ENCODE measurements at regions not wholly inside any gene's neighbourhood (a gene's known extent, or its start where the extent isn't known, plus 50 kb on each side); places are given as distances from the start of the nearest gene placed in this dataset.
A peak's percentile ranks its signal among the peaks of the same experiment; 100 is the strongest.

- H3K4me1 ChIP-seq (ENCODE audit: control insufficient read depth, insufficient read depth, low read length), result no peaks in the 10 kb centered on the region
- no peaks in the 10 kb centered on the region for H3K27me3 ChIP-seq (ENCODE audit: control insufficient read depth, insufficient read depth)
- no peaks in the 10 kb centered on the region for H3K9me3 ChIP-seq (ENCODE audit: control insufficient read depth, low read length)
- 64% methylated on average over 6 of the region's 6 CpGs for WGBS
- ATAC-seq (no peak), DNase-seq (no peak)
- no peak overlapping the region for H3K27ac ChIP-seq (ENCODE audit: low read length)
- H3K4me3 ChIP-seq (ENCODE audit: low read length), result no peak overlapping the region
- intact Hi-C loops (cut with DNase I), result no loop called here
Observed at GRCh38 chr10:62527019-62527827, 153.1 kb downstream of the ZNF365 start.

GRCh38 chr10:62528441-62528840 lies 154.3 kb downstream of the ZNF365 start:
- Histone ChIP-seq H3K4me1 (ENCODE audit: control insufficient read depth, insufficient read depth, low read length) (no peaks in the 10 kb centered on the region), H3K27me3 (ENCODE audit: control insufficient read depth, insufficient read depth) (no peaks in the 10 kb centered on the region), H3K27ac (ENCODE audit: low read length) (no peak overlapping the region), H3K9me3 (ENCODE audit: control insufficient read depth, low read length) (no peaks in the 10 kb centered on the region), H3K4me3 (ENCODE audit: low read length) (no peak overlapping the region)
- intact Hi-C loops (cut with DNase I), result no loop called here
- ATAC-seq (no peak), DNase-seq (no peak)
- 64% methylated on average over 1 of the region's 1 CpG for WGBS

DNA sequence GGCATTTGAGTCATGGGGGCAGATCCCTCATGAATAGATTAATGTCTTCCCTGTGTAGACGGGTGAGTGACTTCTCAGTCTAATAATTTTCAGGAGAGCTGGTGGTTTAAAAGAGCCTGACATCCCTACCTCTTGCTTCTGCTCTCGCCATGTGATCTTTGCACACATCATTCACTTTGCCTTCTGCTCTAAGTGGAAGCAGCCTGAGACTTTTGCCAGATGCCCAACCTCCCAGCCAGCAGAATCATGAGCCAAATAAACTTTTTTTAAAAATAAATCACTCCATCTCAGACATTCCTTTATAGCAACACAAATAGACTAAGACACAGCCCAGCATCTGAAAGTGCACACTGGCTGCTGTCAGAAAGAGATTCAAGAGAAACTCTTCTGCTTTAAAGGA lies 155.2 kb downstream of the ZNF365 start:
- DNase-seq (no peak), ATAC-seq (no peak)
- no peaks in the 10 kb centered on the region for H3K27me3 ChIP-seq (ENCODE audit: control insufficient read depth, insufficient read depth)
- H3K27ac ChIP-seq (ENCODE audit: low read length), result no peak overlapping the region
- H3K4me3 ChIP-seq (ENCODE audit: low read length), result no peak overlapping the region
- H3K9me3 ChIP-seq (ENCODE audit: control insufficient read depth, low read length), result no peaks in the 10 kb centered on the region
- 76% methylated on average over 2 of the region's 2 CpGs for WGBS
- no peaks in the 10 kb centered on the region for H3K4me1 ChIP-seq (ENCODE audit: control insufficient read depth, insufficient read depth, low read length)
- intact Hi-C loops (cut with DNase I), result no loop called here

DNA sequence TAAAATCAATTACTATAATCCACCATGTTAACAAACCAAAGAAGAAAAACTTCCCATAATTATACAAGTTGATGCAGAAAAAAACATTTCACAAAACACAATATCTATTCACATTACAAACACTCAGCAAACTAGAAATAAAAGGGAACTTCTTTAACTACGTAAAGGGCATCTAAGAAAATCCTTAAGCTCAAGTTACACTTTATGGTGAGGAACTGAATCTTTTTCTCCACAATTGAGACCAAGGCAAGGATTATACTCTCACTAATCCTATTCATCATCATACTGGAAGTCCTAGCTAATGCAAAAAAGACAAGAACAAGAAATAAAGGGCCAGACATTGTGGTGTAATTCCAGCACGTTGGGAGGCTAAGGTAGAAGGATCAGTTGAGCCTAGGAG lies 159.9 kb downstream of the ZNF365 start:
- WGBS, result 68% methylated on average over 2 of the region's 2 CpGs
- DNase-seq, result no peak
- H3K27me3 ChIP-seq (ENCODE audit: control insufficient read depth, insufficient read depth), result no peaks in the 10 kb centered on the region
- no peaks in the 10 kb centered on the region for H3K4me1 ChIP-seq (ENCODE audit: control insufficient read depth, insufficient read depth, low read length)
- no peak overlapping the region for H3K27ac ChIP-seq (ENCODE audit: low read length)
- no peak for ATAC-seq
- no peaks in the 10 kb centered on the region for H3K9me3 ChIP-seq (ENCODE audit: control insufficient read depth, low read length)
- H3K4me3 ChIP-seq (ENCODE audit: low read length), result no peak overlapping the region
- intact Hi-C loops (cut with DNase I), result no loop called here

- ATAC-seq, result no peak
- Histone ChIP-seq H3K27ac (ENCODE audit: low read length) (no peak overlapping the region), H3K9me3 (ENCODE audit: control insufficient read depth, low read length) (no peaks in the 10 kb centered on the region), H3K4me3 (ENCODE audit: low read length) (no peak overlapping the region), H3K27me3 (ENCODE audit: control insufficient read depth, insufficient read depth) (no peaks in the 10 kb centered on the region), H3K4me1 (ENCODE audit: control insufficient read depth, insufficient read depth, low read length) (no peaks in the 10 kb centered on the region)
- 82% methylated on average over 6 of the region's 6 CpGs for WGBS
- no peak for DNase-seq
- intact Hi-C loops (cut with DNase I), result no loop called here
Observed at GRCh38 chr10:62538606-62539005, 164.4 kb downstream of the ZNF365 start.

GRCh38 chr10:62540389-62540788 lies 166.2 kb downstream of the ZNF365 start:
- no peak overlapping the region for H3K27ac ChIP-seq (ENCODE audit: low read length)
- WGBS, result 58% methylated on average over 3 of the region's 3 CpGs
- no peak for DNase-seq
- no peak for ATAC-seq
- peaks cover 2% of the 10 kb centered on the region for H3K4me1 ChIP-seq (ENCODE audit: control insufficient read depth, insufficient read depth, low read length)
- no peaks in the 10 kb centered on the region for H3K27me3 ChIP-seq (ENCODE audit: control insufficient read depth, insufficient read depth)
- intact Hi-C loops (cut with DNase I), result no loop called here
- H3K9me3 ChIP-seq (ENCODE audit: control insufficient read depth, low read length), result no peaks in the 10 kb centered on the region
- no peak overlapping the region for H3K4me3 ChIP-seq (ENCODE audit: low read length)

DNA sequence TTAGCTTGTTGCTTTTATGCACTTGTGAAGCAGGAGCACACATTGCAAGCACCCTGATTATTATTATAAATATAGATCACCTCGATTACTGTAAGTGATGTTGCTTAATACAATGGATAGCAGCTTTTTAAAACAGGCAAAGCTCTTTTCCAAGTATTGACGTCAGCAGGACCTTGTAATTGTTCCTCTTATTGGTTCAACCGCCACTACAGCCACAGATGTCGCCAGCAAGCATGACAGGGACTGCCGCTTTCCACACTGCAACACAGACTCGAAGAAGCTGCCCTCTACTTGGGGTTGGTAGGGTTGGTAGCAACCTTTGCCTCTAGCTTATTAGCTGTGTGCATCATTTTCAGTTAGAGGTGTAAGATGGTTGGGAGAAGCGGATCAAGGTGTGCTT lies 167.6 kb downstream of the ZNF365 start:
- peaks cover 2% of the 10 kb centered on the region for H3K4me1 ChIP-seq (ENCODE audit: control insufficient read depth, insufficient read depth, low read length)
- intact Hi-C loops (cut with DNase I), result no loop called here
- no peak overlapping the region for H3K4me3 ChIP-seq (ENCODE audit: low read length)
- peak; percentile 20 to 60 (median 58) for DNase-seq
- H3K27me3 ChIP-seq (ENCODE audit: control insufficient read depth, insufficient read depth), result no peaks in the 10 kb centered on the region
- no peak for ATAC-seq
- no peak overlapping the region for H3K27ac ChIP-seq (ENCODE audit: low read length)
- H3K9me3 ChIP-seq (ENCODE audit: control insufficient read depth, low read length), result no peaks in the 10 kb centered on the region
- 74% methylated on average over 7 of the region's 7 CpGs for WGBS

DNA sequence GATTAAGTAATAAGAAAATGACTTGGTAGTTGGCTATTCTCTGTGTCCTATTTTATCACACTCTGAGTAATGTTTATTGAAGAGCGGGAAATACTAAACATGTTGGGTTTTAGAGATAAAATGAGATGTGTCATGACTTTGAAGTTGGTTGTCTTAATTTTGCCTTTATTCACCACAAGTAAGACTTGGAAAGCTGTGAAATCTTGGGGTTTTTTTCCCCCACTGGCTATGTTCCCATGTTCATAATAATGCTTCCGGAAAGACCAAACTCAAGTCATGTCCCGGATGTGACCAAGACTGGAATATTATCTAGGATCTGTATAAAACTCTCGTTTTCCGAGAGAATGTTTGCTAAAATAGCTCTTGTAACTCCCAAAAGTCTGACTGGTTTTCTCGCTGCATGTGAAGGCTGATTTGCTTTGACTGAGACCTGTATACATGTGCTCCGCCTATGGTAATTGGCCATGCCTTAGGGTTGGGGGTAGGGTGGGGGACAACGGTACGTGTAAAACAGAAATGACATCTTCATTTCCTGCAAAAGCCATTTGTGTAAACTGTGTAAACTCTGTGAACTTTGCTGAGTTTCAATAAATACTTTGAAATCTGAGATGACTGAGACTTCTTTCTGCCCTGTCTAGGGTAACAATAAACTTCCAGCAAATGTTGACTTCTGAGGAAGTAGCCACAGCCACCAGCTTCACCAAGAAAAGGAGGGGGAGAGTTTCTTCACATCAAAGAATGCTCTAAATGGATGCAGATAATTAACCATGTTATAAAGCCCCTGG lies 169.6 kb downstream of the ZNF365 start:
- intact Hi-C loops (cut with DNase I), result no loop called here
- WGBS, result 74% methylated on average over 9 of the region's 9 CpGs
- H3K27ac ChIP-seq (ENCODE audit: low read length), result no peak overlapping the region

GRCh38 chr10:62545160-62546066 lies 171.2 kb downstream of the ZNF365 start:
- intact Hi-C loops (cut with DNase I), result no loop called here
- Histone ChIP-seq H3K9me3 (ENCODE audit: control insufficient read depth, low read length) (no peaks in the 10 kb centered on the region), H3K27me3 (ENCODE audit: control insufficient read depth, insufficient read depth) (no peaks in the 10 kb centered on the region), H3K4me1 (ENCODE audit: control insufficient read depth, insufficient read depth, low read length) (peaks cover 2% of the 10 kb centered on the region), H3K4me3 (ENCODE audit: low read length) (no peak overlapping the region), H3K27ac (ENCODE audit: low read length) (peak overlapping the region; percentile 17)
- peak; percentile 78 to 85 for ATAC-seq
- DNase-seq, result peak in 2 of 3 donors; percentile 28 to 55
- WGBS, result 63% methylated on average over 5 of the region's 5 CpGs

More for the DNA sequence above, 169.6 kb downstream of the ZNF365 start:
- DNase-seq (no peak), ATAC-seq (no peak)
- H3K9me3 ChIP-seq (ENCODE audit: control insufficient read depth, low read length), result no peaks in the 10 kb centered on the region
- no peaks in the 10 kb centered on the region for H3K27me3 ChIP-seq (ENCODE audit: control insufficient read depth, insufficient read depth)
- peaks cover 2% of the 10 kb centered on the region for H3K4me1 ChIP-seq (ENCODE audit: control insufficient read depth, insufficient read depth, low read length)
- H3K4me3 ChIP-seq (ENCODE audit: low read length), result no peak overlapping the region

- 79% methylated on average over 3 of the region's 3 CpGs for WGBS
- DNase-seq, result no peak
- intact Hi-C loops (cut with DNase I), result no loop called here
- H3K27me3 ChIP-seq (ENCODE audit: control insufficient read depth, insufficient read depth), result no peaks in the 10 kb centered on the region
- H3K9me3 ChIP-seq (ENCODE audit: control insufficient read depth, low read length), result no peaks in the 10 kb centered on the region
- H3K4me1 ChIP-seq (ENCODE audit: control insufficient read depth, insufficient read depth, low read length), result peaks cover 2% of the 10 kb centered on the region
- no peak overlapping the region for H3K27ac ChIP-seq (ENCODE audit: low read length)
- no peak for ATAC-seq
- no peak overlapping the region for H3K4me3 ChIP-seq (ENCODE audit: low read length)
Observed at GRCh38 chr10:62548686-62549085, 174.5 kb downstream of the ZNF365 start.

GRCh38 chr10:62550173-62550572 lies 176.0 kb downstream of the ZNF365 start:
- ATAC-seq (no peak), DNase-seq (no peak)
- H3K4me3 ChIP-seq (ENCODE audit: low read length), result no peak overlapping the region
- WGBS, result 93% methylated on average over 1 of the region's 1 CpG
- no peaks in the 10 kb centered on the region for H3K9me3 ChIP-seq (ENCODE audit: control insufficient read depth, low read length)
- intact Hi-C loops (cut with DNase I), result no loop called here
- H3K4me1 ChIP-seq (ENCODE audit: control insufficient read depth, insufficient read depth, low read length), result no peaks in the 10 kb centered on the region
- no peak overlapping the region for H3K27ac ChIP-seq (ENCODE audit: low read length)
- H3K27me3 ChIP-seq (ENCODE audit: control insufficient read depth, insufficient read depth), result no peaks in the 10 kb centered on the region

Data from right cardiac atrium (tissue), 5 donors.